KOPT-K1 (cell line): ENCODE measurements at regions not wholly inside any gene's neighbourhood (a gene's known extent, or its start where the extent isn't known, plus 50 kb on each side); places are given as distances from the start of the nearest gene placed in this dataset.
"Not testable (repeated sequence)": the region's sequence is repeated elsewhere in the genome, so short reads cannot be mapped to it uniquely, and the experiment has no call there.

ENCODE experiments used
- H3K27ac ChIP-seq: fragments of 200-600 bp; sonication (generic); 2 replicates; pipeline ENCODE4 v1.5.1; 2016; ENCODE audit warnings: antibody characterized with exemption, mild to moderate bottlenecking, low read depth, low read length; ENCODE audit not compliant: poor library complexity, severe bottlenecking
- H3K36me3 ChIP-seq: fragments of 200-600 bp; sonication (generic); 2 replicates; pipeline ENCODE4 v1.5.1; 2017; ENCODE audit warnings: antibody characterized with exemption, mild to moderate bottlenecking, low read length, moderate library complexity; ENCODE audit not compliant: insufficient read depth
- H3K9me3 ChIP-seq: fragments of 200-600 bp; sonication (generic); 2 replicates; pipeline ENCODE4 v1.5.1; 2017; ENCODE audit warnings: antibody characterized with exemption, low read length, mild to moderate bottlenecking; ENCODE audit not compliant: insufficient read depth, poor library complexity, severe bottlenecking

GRCh38 chr12:124070394-124071074 lies 97.5 kb downstream of the ZNF664 start:
- H3K9me3 ChIP-seq = peaks cover 16% of the 10 kb centered on the region

GRCh38 chr12:124071075-124071443 lies 98.0 kb downstream of the ZNF664 start:
- Histone ChIP-seq H3K36me3 (no peaks in the 10 kb centered on the region), H3K9me3 (peaks cover 15% of the 10 kb centered on the region), H3K27ac (no peak overlapping the region)

More at GRCh38 chr12:124070394-124071074, 97.5 kb downstream of the ZNF664 start:
- not testable (repeated sequence) for H3K27ac ChIP-seq, H3K36me3 ChIP-seq

- Histone ChIP-seq H3K9me3 (no peaks in the 10 kb centered on the region), H3K36me3 (no peaks in the 10 kb centered on the region), H3K27ac (no peak overlapping the region)
Measured at GRCh38 chr12:124073356-124074035, 100.5 kb downstream of the ZNF664 start.

DNA sequence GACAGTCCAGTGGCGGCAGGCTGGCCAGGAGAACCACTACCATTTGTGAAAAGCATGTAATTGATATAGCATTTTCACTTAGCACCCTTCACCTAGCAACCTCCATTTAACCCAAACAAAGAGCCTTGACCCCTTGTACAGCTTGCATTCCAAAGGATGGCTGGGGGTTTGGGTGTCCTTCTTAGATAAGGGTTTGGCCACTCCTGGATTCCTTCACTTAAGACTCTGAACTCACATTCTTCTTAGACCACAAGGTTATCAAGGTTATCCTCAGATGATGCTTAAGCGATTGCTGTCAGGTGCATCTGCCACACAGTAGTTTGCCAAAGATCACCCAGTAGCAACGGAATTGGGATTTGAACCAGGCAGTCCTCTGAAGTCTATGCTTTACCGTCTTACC lies 102.8 kb downstream of the ZNF664 start:
- Histone ChIP-seq H3K27ac (no peak overlapping the region), H3K9me3 (no peaks in the 10 kb centered on the region), H3K36me3 (no peaks in the 10 kb centered on the region)

GRCh38 chr12:124077701-124078100 lies 104.7 kb downstream of the ZNF664 start:
- H3K27ac ChIP-seq = no peak overlapping the region
- H3K9me3 ChIP-seq = no peaks in the 10 kb centered on the region
- no peaks in the 10 kb centered on the region for H3K36me3 ChIP-seq

DNA sequence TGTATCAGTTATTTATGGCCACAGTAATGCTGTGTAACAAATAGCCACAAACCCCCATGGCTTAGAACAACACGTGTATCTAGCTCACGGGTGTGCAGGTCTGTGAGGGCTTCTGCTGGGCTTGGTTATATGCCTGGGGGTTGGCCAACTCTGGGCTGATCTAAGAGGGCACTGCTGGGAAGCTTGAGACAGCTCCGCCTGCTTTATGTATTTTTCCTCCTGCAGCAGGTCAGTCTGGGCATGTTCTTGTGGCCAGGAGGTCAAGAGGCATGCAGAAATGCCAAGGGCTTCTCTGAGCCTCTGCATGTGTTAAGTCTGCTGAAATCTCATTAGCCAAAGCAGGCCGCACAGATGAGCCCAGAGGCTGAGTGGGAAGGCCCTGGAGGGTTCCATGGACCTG lies 105.8 kb downstream of the ZNF664 start:
- Histone ChIP-seq H3K36me3 (no peaks in the 10 kb centered on the region), H3K27ac (no peak overlapping the region), H3K9me3 (no peaks in the 10 kb centered on the region)

- no peaks in the 10 kb centered on the region for H3K36me3 ChIP-seq
- no peaks in the 10 kb centered on the region for H3K9me3 ChIP-seq
- no peak overlapping the region for H3K27ac ChIP-seq
Measured at GRCh38 chr12:124080649-124081048, 107.6 kb downstream of the ZNF664 start.

DNA sequence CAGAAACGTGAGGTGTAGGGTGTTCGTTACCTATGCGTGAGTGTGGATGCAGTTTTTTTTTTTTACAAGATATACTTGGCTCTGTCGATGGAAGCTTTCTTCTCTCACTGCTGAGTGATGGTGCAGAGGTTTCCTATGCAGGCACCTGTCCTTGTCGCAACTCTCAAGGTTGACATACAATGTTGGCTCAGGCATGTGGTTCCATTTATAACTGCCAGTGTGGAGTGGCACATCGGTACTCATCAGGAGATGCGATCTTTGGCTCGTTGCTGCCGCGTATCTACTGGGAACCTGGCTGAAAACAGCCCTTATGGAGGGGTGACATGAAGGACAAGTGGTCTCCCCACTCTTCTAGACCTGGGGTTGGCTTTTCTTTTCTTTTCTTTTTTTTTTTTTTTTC lies 109.0 kb downstream of the ZNF664 start:
- Histone ChIP-seq H3K9me3 (no peaks in the 10 kb centered on the region), H3K36me3 (no peaks in the 10 kb centered on the region), H3K27ac (no peak overlapping the region)

DNA sequence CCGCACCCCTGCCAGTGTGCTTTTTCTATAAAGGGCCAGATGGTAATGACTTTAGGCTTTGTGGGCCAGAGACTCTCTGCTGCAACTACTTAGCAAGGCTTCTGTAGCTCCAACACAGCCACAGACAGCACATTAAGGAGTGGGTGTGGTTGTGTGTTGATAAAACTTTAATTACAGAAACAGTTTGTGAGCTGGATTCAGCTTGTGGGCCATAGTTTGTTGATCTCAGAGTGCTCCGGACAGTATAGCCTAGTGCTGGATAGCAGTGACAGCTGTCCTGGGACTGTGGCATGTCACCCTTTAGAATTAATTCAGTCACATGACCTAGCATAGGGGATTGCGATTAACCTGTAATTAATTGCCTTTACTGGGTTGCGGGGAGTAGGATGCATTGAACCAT lies 109.7 kb downstream of the ZNF664 start:
- H3K36me3 ChIP-seq = no peaks in the 10 kb centered on the region
- H3K27ac ChIP-seq = no peak overlapping the region
- H3K9me3 ChIP-seq = no peaks in the 10 kb centered on the region

DNA sequence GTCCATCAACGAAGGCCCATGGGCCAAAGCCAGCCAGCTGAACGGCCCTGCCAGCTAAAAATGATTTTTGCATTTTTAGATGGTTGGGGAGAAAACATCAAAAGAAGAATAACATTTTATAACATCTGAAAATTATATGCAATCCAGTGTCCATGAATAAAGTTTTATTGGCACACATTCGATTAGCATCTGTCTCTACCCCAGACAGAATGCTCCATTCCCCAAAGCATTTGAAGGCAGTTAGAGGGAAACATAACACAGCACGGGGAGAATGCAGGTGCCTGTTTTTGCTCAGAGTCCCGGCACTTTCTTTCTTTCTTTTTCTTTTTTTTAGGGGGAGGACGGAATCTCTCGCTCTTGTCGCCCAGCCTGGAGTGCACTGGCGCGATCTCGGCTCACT lies 110.7 kb downstream of the ZNF664 start:
- Histone ChIP-seq H3K9me3 (no peaks in the 10 kb centered on the region), H3K27ac (no peak overlapping the region), H3K36me3 (no peaks in the 10 kb centered on the region)

- H3K27ac ChIP-seq = no peak overlapping the region
- H3K9me3 ChIP-seq = no peaks in the 10 kb centered on the region
- no peaks in the 10 kb centered on the region for H3K36me3 ChIP-seq
Measured at GRCh38 chr12:124085419-124086296, 112.6 kb downstream of the ZNF664 start.

GRCh38 chr12:124086299-124086898 lies 113.4 kb downstream of the ZNF664 start:
- H3K9me3 ChIP-seq = no peaks in the 10 kb centered on the region

DNA sequence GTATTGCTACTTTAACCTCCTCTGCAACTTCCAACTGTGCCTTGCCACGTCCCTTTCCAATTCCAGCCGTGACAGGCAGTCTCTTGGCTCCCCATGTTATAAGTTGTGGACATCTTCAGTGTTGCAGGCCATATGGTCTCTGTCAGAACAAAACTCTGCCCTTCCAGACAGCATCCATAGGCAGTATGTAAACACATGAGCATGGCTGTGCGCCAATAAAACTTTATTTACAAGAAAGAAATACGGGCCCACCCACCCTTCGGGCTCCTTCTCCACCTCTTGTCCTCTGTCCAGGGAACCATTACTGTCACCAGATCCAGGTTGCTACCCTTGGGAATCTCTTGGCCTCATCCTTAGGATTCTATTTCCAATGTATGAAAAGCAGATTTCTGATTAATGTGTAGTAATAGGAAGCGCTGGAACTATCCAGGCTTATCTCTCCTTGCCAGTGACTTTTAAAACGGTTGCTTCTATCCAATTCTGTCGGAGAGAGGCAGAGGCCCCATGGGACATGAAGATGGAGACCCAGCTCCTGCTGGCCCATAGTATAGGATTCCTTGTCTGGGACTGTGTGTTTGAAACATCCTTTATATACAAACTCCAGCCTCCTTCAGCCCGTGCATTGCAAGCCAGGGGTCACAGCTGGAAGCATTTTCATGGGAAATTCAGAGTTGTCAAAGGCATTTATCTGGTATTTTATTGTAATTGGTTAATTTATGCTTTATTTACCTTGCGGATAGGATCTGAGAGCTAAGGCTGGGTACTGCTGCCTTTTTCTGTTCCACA lies 114.4 kb downstream of the ZNF664 start:
- H3K36me3 ChIP-seq = no peaks in the 10 kb centered on the region
- H3K27ac ChIP-seq = no peak overlapping the region
- H3K9me3 ChIP-seq = no peaks in the 10 kb centered on the region

More at GRCh38 chr12:124086299-124086898, 113.4 kb downstream of the ZNF664 start:
- H3K36me3 ChIP-seq = no peaks in the 10 kb centered on the region
- H3K27ac ChIP-seq = no peak overlapping the region

DNA sequence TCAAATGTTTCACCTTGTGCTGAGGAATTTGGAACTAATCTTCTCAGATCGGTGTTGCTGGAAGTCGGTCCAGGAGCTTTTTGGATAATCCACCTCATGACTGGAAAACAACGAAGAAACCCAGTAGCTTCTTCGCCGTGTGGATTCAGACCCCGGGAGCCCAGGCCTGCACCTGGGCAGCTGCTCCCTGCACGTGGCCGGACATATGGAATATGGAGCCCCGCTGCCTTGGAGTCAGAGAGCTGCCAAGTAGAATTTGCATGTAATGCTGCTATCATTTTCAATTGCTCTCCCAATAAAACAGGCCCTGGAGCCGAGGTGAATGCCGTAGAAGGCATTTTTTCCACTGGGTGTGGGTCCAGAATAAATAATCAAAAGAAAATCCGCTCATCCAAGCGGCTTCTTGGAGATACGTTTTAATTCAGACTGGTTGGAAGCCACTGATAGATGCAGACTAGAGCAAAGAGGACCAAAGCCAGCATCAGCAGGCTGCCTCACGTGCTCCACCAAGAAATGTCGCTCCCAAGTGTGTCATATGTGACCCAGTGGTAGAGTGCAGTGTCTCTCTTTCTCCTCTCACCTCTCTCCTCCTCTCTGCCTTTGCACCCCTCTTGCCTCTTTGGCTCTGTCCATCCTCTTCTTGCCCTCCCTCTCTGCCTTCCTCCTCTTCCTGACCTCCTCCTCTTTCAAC lies 115.3 kb downstream of the ZNF664 start:
- Histone ChIP-seq H3K9me3 (no peaks in the 10 kb centered on the region), H3K36me3 (no peaks in the 10 kb centered on the region), H3K27ac (no peak overlapping the region)
